Left lung (tissue), 4 donors: ENCODE measurements at regions not wholly inside any gene's neighbourhood (a gene's known extent, or its start where the extent isn't known, plus 50 kb on each side); places are given as distances from the start of the nearest gene placed in this dataset.

ENCODE experiments used
- ATAC-seq: fragments of 200-7000 bp; cut with Tn5 transposase; one replicate; pipeline ENCODE4 v1.9.1; 2020; ENCODE audit warnings: moderate library complexity
- DNase-seq, 4 donors: peaks; one replicate each; pipeline ENCODE4 v3.0.0-alpha.2; 2013 to 2020
- H3K27ac ChIP-seq, 2 donors: fragments of 200-600 bp; sonication (generic) in 1 of 2; one replicate each; pipeline versions ENCODE4 v1.5.0 to v1.8.0; 2020 to 2021
- H3K27me3 ChIP-seq, 2 donors: fragments of 200-600 bp; sonication (generic) in 1 of 2; one replicate each; pipeline versions ENCODE4 v1.5.0 to v1.8.0; 2020 to 2021
- H3K36me3 ChIP-seq, 2 donors: fragments of 200-600 bp; sonication (generic) in 1 of 2; one replicate each; pipeline versions ENCODE4 v1.5.0 to v1.8.0; 2020 to 2021
- H3K4me1 ChIP-seq, 2 donors: fragments of 200-600 bp; one replicate each; pipeline ENCODE4 v1.8.0; 2021
- H3K4me3 ChIP-seq, 2 donors: fragments of 200-600 bp; sonication (generic) in 1 of 2; one replicate each; pipeline versions ENCODE4 v1.5.0 to v1.8.0; 2020 to 2021; ENCODE audit warnings: mild to moderate bottlenecking in 1 of 2
- H3K9me3 ChIP-seq, 2 donors: fragments of 200-600 bp; sonication (generic) in 1 of 2; one replicate each; pipeline versions ENCODE4 v1.5.0 to v1.8.0; 2020 to 2021
- CTCF ChIP-seq, 2 donors: fragments of 200-600 bp; sonication (generic) in 1 of 2; IDR thresholded peaks; one replicate each; pipeline versions ENCODE4 v1.5.0 to v1.8.0; 2021; ENCODE audit warnings: antibody characterized with exemption in 2 of 2
- intact Hi-C, 2 donors: fragments of 100-400 bp; cut with DNase I; formaldehyde crosslinking; loops; one replicate each; pipeline versions ENCODE4 v1.11.2 to v1.14.2; 2022
- donor health status: DM: no; HTN: yes; CAD: no.
- donor health status: DM: no; HTN: no; CAD: no.

- TF ChIP-seq CTCF (IDR thresholded peaks at IDR 0.05): no peak
- H3K36me3 ChIP-seq: no peaks in the 10 kb centered on the region
- no peak overlapping the region for H3K4me3 ChIP-seq
- H3K4me1 ChIP-seq: no peaks in the 10 kb centered on the region
- intact Hi-C loops: no loop called here
- ATAC-seq (no peak), DNase-seq (no peak)
- H3K27ac ChIP-seq: no peak overlapping the region
- no peaks in the 10 kb centered on the region for H3K27me3 ChIP-seq
- no peaks in the 10 kb centered on the region for H3K9me3 ChIP-seq
Observed at GRCh38 chr11:80524349-80524748, 1083.5 kb upstream of the TENM4 start.

- no peak overlapping the region for H3K27ac ChIP-seq
- intact Hi-C loops: no loop called here
- H3K4me3 ChIP-seq: no peak overlapping the region
- H3K27me3 ChIP-seq: no peaks in the 10 kb centered on the region
- no peak for TF ChIP-seq CTCF (IDR thresholded peaks at IDR 0.05)
- no peaks in the 10 kb centered on the region for H3K36me3 ChIP-seq
- peaks cover 0 to 8% of the 10 kb centered on the region in 2 donors for H3K9me3 ChIP-seq
- no peak for DNase-seq
- H3K4me1 ChIP-seq: no peaks in the 10 kb centered on the region
- ATAC-seq: no peak
Observed at GRCh38 chr11:80523057-80523456, 1082.2 kb upstream of the TENM4 start.

- Histone ChIP-seq H3K36me3 (no peaks in the 10 kb centered on the region), H3K4me3 (no peak overlapping the region), H3K27ac (no peak overlapping the region), H3K4me1 (no peaks in the 10 kb centered on the region), H3K27me3 (no peaks in the 10 kb centered on the region), H3K9me3 (peaks cover 0 to 17% of the 10 kb centered on the region in 2 donors)
- DNase-seq (peak in 1 of 4 donors; percentile 18), ATAC-seq (peak; percentile 85)
- intact Hi-C loops: no loop called here
- no peak for TF ChIP-seq CTCF (IDR thresholded peaks at IDR 0.05)
Observed at GRCh38 chr11:80521592-80521991, 1080.8 kb upstream of the TENM4 start.

- H3K4me3 ChIP-seq: no peak overlapping the region
- H3K36me3 ChIP-seq: no peaks in the 10 kb centered on the region
- DNase-seq (no peak), ATAC-seq (no peak)
- H3K9me3 ChIP-seq: peaks cover 0 to 17% of the 10 kb centered on the region in 2 donors
- TF ChIP-seq CTCF (IDR thresholded peaks at IDR 0.05): no peak
- no peaks in the 10 kb centered on the region for H3K4me1 ChIP-seq
- no peaks in the 10 kb centered on the region for H3K27me3 ChIP-seq
- intact Hi-C loops: no loop called here
- no peak overlapping the region for H3K27ac ChIP-seq
Observed at GRCh38 chr11:80520507-80520887, 1079.7 kb upstream of the TENM4 start.

- no peak overlapping the region for H3K27ac ChIP-seq
- intact Hi-C loops: no loop called here
- no peak for TF ChIP-seq CTCF (IDR thresholded peaks at IDR 0.05)
- H3K27me3 ChIP-seq: no peaks in the 10 kb centered on the region
- H3K36me3 ChIP-seq: no peaks in the 10 kb centered on the region
- DNase-seq (no peak), ATAC-seq (no peak)
- no peaks in the 10 kb centered on the region for H3K4me1 ChIP-seq
- H3K4me3 ChIP-seq: no peak overlapping the region
- peaks cover 0 to 17% of the 10 kb centered on the region in 2 donors for H3K9me3 ChIP-seq
Observed at GRCh38 chr11:80519596-80520506, 1079.0 kb upstream of the TENM4 start.
